ENCODE measurements at regions not wholly inside any gene's neighbourhood (a gene's known extent, or its start where the extent isn't known, plus 50 kb on each side); places are given as distances from the start of the nearest gene placed in this dataset.

GRCh38 chr4:138507522-138507921, 265.4 kb upstream of the SLC7A11 start:
- no peaks in the 10 kb centered on the region for H3K36me3 ChIP-seq (ENCODE audit: control insufficient read depth in 4 of 4, insufficient read depth in 4 of 4, low read length in 4 of 4)
- no peaks in the 10 kb centered on the region for H3K4me1 ChIP-seq (ENCODE audit: control insufficient read depth in 5 of 5, insufficient read depth in 5 of 5, low read length in 5 of 5)
- ATAC-seq (ENCODE audit: insufficient read depth, low FRiP score) (no peak), DNase-seq (no peak)
- no peaks in the 10 kb centered on the region for H3K27me3 ChIP-seq (ENCODE audit: control insufficient read depth in 3 of 3, insufficient read depth in 3 of 3, low read length in 2 of 3)
- WGBS, 2 donors: 65 to 86% methylated on average over 2 of the region's 2 CpGs
- no peak overlapping the region for H3K4me3 ChIP-seq
- TF ChIP-seq CTCF (IDR thresholded peaks at IDR 0.05; ENCODE audit: control extremely low read depth, extremely low read depth): no peak
- no peak overlapping the region for H3K27ac ChIP-seq (ENCODE audit: low read depth in 1 of 2, low read length in 1 of 2)
- H3K9me3 ChIP-seq (ENCODE audit: control insufficient read depth in 4 of 4, insufficient read depth in 3 of 4, low read length in 3 of 4): no peaks in the 10 kb centered on the region
- no peak overlapping the region for H3K9ac ChIP-seq (ENCODE audit: insufficient read depth in 1 of 2, low read length in 2 of 2)

DNA sequence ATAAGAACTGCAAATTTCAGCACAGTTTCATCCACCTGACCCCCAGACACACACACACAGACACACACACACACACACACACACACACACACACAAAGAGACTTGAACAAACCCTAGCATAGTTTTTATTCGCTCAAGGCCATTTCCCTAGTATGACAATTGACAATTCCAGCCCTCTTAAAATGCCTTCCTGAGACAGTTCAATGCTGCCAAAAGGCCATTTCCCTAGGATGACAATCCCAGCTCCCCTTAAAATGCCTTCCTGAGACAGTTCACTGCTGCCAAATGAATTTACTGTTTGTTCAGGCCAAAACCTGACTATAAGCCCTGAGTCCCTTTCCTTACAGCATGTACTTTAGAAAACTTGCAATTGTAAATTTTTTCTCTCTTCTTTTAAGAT, 259.5 kb upstream of the SLC7A11 start:
- Histone ChIP-seq H3K9me3 (ENCODE audit: control insufficient read depth in 4 of 4, insufficient read depth in 3 of 4, low read length in 3 of 4) (peaks cover 0 to 10% (median 4%) of the 10 kb centered on the region in 4 donors), H3K4me3 (no peak overlapping the region), H3K27ac (ENCODE audit: low read depth in 1 of 2, low read length in 1 of 2) (no peak overlapping the region), H3K36me3 (ENCODE audit: control insufficient read depth in 4 of 4, insufficient read depth in 4 of 4, low read length in 4 of 4) (no peaks in the 10 kb centered on the region), H3K27me3 (ENCODE audit: control insufficient read depth in 3 of 3, insufficient read depth in 3 of 3, low read length in 2 of 3) (no peaks in the 10 kb centered on the region), H3K4me1 (ENCODE audit: control insufficient read depth in 5 of 5, insufficient read depth in 5 of 5, low read length in 5 of 5) (no peaks in the 10 kb centered on the region), H3K9ac (ENCODE audit: insufficient read depth in 1 of 2, low read length in 2 of 2) (no peak overlapping the region)
- ATAC-seq (ENCODE audit: insufficient read depth, low FRiP score) (no peak), DNase-seq (no peak)
- WGBS, 2 donors: 75 to 80% methylated on average over 1 of the region's 1 CpG
- TF ChIP-seq CTCF (IDR thresholded peaks at IDR 0.05; ENCODE audit: control extremely low read depth, extremely low read depth): no peak

DNA sequence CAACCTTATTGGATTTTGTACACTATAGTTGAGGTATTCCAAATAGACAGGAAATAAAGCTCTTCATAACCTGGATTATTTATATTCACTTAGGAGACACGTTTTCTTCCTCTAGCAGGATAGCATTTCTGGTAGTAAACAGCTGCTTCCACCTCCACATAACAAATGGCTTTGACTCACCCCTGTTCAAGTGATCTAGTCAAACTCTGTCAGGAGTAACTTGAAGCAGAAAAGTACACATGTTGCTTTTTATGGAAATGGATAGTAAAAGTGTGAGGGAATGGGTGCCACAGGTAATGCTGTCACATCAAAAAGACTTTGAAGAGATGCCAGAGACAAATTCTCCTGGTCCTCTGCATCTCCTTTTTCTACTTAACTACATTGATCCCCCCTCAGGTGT, 258.7 kb upstream of the SLC7A11 start:
- Histone ChIP-seq H3K4me1 (ENCODE audit: control insufficient read depth in 5 of 5, insufficient read depth in 5 of 5, low read length in 5 of 5) (no peaks in the 10 kb centered on the region), H3K27me3 (ENCODE audit: control insufficient read depth in 3 of 3, insufficient read depth in 3 of 3, low read length in 2 of 3) (no peaks in the 10 kb centered on the region), H3K4me3 (no peak overlapping the region), H3K27ac (ENCODE audit: low read depth in 1 of 2, low read length in 1 of 2) (no peak overlapping the region), H3K9me3 (ENCODE audit: control insufficient read depth in 4 of 4, insufficient read depth in 3 of 4, low read length in 3 of 4) (peaks cover 0 to 10% (median 4%) of the 10 kb centered on the region in 4 donors), H3K36me3 (ENCODE audit: control insufficient read depth in 4 of 4, insufficient read depth in 4 of 4, low read length in 4 of 4) (no peaks in the 10 kb centered on the region), H3K9ac (ENCODE audit: insufficient read depth in 1 of 2, low read length in 2 of 2) (no peak overlapping the region)
- TF ChIP-seq CTCF (IDR thresholded peaks at IDR 0.05; ENCODE audit: control extremely low read depth, extremely low read depth): no peak
- WGBS, 2 donors: 54 to 73% methylated on average over 1 of the region's 1 CpG
- ATAC-seq (ENCODE audit: insufficient read depth, low FRiP score): no peak
- DNase-seq: no peak

DNA sequence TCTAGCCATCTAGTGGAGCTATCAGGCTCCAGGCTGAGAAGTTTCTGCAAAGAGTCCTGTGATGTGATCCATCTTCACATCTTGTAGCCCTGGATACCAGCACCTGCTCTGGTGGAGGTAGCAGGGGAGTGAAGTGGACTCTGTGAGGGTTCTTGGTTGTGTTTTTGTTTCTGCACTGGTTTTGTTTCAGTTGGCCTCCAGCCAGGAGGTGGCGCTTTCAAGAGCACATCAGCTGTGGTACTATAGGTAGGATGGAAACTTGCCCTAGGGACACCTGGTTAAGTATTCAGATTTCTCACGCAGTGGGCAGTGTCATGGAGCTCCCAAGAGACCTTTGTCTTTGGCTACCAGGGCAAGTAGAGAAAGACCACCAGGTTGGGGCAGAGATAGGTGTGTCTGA, 257.5 kb upstream of the SLC7A11 start:
- DNase-seq (no peak), ATAC-seq (ENCODE audit: insufficient read depth, low FRiP score) (no peak)
- no peak overlapping the region for H3K27ac ChIP-seq (ENCODE audit: low read depth in 1 of 2, low read length in 1 of 2)
- no peak for TF ChIP-seq CTCF (IDR thresholded peaks at IDR 0.05; ENCODE audit: control extremely low read depth, extremely low read depth)
- H3K4me1 ChIP-seq (ENCODE audit: control insufficient read depth in 5 of 5, insufficient read depth in 5 of 5, low read length in 5 of 5): no peaks in the 10 kb centered on the region
- H3K36me3 ChIP-seq (ENCODE audit: control insufficient read depth in 4 of 4, insufficient read depth in 4 of 4, low read length in 4 of 4): no peaks in the 10 kb centered on the region
- no peak overlapping the region for H3K4me3 ChIP-seq
- H3K9me3 ChIP-seq (ENCODE audit: control insufficient read depth in 4 of 4, insufficient read depth in 3 of 4, low read length in 3 of 4): peaks cover 0 to 10% (median 4%) of the 10 kb centered on the region in 4 donors
- no peak overlapping the region for H3K9ac ChIP-seq (ENCODE audit: insufficient read depth in 1 of 2, low read length in 2 of 2)
- H3K27me3 ChIP-seq (ENCODE audit: control insufficient read depth in 3 of 3, insufficient read depth in 3 of 3, low read length in 2 of 3): no peaks in the 10 kb centered on the region
- 95 to 100% methylated on average over 2 of the region's 2 CpGs for WGBS, 2 donors
